ENCODE measurements at regions not wholly inside any gene's neighbourhood (a gene's known extent, or its start where the extent isn't known, plus 50 kb on each side); places are given as distances from the start of the nearest gene placed in this dataset.
"Not testable (repeated sequence)": the region's sequence is repeated elsewhere in the genome, so short reads cannot be mapped to it uniquely, and the experiment has no call there.

DNA sequence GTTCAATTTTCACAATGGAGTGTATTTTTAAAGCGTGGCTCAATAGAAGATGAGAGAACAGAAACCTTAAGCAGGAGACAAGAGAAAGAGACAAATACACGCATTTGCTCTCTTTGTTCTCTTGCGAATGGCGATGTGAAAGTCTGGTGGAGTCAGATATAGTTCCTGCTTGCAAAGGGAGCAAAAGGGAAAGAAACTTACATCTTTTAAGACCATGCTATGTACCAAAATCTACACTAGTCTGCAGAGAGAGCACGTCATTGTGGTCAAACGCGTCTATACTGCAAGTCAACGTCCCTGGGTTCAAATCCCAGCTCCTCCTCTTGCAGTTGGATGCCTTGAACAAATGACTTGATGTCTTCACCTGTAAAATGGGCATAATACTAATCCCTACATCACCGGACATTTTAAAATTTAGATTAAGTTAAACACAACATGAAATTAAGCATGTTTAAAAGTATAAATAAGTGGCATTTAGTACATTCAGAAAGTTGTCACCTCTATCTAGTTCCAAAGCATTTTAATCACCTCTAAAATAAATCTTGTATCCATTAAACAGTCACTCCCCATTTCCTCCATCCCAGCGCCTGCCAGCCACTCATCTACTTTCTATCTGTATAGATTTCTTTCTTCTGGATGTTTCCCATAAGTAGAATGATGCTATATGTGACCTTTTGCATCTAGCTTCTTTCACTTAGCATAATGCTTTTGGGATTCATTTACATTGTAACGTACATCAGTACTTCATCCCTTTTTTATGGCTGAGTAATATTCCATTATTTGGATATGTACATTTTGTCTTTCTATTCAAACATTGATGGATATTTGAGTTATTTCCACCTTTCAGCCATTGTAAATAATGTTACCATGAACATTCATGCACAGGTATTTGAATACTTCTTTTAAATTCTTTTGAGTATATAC is 406.9 kb downstream of the TMEM114 start:
- no peak for DNase-seq

DNA sequence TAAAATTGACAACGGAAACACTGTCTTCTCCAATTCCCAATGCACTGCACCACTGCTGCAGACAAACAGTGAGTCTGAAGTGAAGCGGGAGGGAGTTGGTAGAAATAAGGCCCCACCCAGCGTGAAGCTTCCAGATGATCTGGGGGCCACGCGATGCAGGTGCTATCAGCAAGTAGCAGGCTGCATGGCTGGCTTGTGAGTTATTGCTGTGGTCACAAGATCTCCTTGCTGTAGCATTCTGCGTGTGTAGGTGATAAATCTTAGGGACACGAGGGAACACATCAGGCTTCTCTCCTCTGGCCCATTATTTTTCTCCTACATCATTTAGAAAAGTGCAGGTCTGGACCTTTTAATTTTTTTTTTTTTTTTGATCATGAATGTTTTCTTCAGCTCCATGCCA is 407.6 kb downstream of the TMEM114 start:
- DNase-seq, result no peak

DNA sequence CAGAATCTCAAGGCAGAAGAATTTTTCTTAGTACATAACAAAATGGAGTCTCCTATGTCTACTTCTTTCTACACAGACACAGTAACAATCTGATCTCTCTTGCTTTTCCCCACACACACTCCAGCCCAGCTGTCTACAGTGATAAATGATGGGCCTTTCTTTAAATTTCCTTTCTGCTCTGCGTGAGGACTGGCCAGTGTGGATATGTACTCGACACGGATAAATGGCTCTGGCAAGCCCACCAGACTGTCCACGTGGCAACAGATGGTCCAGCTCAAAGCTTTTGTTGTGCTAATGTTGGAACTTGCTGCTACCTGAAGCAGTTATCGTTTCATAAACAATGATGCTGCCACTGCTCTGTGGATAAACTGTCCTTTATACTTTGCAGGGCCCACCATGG is 410.7 kb downstream of the TMEM114 start:
- DNase-seq, result no peak

DNA sequence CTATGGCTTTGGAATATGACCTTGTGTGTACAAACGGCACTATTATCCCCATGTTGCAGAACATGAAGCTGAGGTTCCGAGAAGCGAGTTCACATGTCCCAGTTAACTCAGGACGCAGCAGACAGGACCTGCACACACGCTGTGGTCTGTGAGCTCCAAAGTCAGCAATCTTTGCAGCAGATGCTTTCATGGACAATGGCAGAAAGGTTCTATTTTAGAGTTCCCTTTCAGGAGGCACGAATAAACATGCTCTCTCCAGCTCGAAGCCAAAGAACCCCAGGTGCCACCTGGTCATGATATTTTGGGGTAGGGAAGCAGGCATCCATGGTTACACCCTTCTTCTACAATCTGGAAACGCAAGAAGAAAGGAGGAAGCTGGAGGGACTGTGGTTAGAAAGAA is 412.0 kb downstream of the TMEM114 start:
- no peak for DNase-seq

DNA sequence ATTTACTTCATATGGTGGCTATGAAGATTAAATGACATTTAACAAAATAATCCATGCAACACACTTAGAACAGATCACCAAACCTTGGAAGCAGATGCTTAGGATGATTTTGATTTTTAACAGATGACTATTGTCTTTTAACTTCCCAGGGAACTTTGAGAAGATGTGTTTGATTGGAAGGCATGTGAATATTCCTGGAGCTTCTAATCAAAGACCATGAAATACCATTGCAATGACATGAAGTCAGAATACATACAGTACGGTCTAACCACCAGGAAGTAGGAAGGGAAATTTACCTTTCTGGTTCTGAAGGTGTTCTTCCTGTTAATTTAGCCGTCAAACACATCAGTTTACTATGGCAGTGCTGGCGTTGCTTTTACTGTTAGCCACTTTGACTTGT is 414.9 kb downstream of the TMEM114 start:
- DNase-seq, result no peak

DNA sequence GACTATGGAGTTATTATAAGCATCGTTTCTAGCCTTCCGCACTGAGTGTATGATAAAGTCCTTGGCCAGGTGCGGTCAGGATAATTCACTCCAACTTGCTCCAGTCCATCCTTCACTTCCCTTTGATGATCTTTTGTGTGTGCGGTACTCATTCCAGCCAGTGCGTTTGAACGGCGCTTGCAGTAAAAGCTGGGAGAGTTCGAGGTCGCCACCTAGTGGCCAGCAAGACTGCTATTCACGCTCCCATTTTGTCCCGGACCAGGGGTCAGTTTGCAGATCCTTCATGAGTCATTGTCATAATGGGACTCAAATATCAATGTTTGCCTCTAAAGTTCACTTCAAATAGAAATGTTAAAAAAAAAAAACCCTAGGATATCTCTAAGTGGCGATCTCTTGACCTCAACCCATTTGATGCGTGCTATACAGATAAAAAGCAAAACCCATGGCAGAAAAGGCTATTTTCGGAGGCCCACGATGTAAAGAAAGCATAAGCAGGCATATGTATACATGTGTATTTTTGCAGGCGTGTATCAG is 417.1 kb downstream of the TMEM114 start:
- peak; percentile 7 for DNase-seq

DNA sequence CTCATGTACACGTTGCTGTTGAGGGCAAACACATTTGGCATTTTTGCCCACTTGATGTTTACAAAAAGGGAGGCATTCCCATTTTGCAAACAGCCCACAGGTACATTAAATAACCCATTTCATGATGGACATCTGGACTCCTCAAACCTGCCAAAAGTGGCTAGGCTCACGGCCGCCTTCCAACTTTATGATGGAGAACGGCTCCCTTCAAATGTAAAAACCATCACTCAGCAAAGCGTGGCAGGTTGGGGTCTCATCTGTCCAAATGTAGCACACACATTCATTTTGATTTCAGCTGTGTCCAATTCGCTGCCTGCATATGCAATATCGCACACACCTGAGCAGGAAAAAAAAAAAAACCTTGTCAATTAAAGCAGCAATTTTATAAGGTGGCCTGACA is 417.8 kb downstream of the TMEM114 start:
- no peak for DNase-seq

DNA sequence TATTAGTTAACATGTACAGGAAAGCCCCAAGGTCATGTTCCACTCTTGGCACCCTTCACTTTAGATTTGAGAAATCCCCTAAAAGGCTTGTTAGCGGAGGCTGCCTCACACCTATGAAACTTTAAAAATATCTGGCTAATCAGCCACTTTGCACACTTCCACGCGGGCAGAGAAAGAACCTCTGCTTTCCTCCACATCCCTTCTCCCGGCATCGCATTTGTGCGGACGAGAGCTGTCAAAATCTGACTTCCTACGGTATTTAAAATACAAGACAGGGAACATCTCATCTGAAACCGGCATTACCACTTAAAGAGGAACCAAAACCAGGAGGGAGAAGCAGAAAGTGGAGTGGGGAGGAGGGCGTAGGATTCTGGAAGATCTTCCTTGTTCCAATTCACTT is 422.3 kb downstream of the TMEM114 start:
- no peak for DNase-seq

DNA sequence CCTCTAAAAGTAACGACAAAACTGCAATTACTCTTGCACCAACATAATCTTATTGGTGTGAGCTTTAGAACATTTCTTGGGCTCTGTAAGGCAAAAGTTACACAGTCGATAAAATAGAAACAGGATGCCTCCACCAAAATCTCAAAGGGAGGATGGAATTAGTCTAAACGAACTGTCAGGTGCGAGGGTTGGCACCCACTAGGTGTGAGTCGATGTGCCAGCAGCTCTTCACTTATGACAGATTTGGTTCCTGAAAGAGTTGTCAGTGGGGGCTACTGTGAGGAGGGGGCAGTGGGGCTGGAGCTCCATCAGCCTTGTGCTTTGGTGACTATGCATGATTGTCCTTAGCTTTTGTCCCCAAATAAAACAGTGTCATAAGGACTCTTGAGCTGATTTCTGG is 422.9 kb downstream of the TMEM114 start:
- DNase-seq, result no peak

DNA sequence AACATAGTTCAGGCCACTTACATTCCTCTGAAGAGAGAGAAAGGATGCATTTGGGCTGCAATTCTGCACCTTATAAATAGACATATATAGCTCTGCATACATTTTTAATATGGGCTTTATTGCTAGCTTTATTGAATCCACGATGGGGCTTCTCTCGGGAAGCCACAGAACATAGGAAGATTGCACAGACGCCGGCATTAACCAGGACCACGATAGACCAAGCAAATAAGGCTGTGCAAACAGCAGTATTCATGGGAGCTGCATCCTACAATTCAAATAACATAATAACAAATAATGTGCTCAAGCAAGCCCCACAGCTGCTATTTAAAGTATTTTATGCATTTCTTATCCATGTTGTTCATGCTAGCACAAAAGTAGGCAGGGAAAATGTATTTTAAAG is 432.3 kb downstream of the TMEM114 start:
- no peak for DNase-seq

DNA sequence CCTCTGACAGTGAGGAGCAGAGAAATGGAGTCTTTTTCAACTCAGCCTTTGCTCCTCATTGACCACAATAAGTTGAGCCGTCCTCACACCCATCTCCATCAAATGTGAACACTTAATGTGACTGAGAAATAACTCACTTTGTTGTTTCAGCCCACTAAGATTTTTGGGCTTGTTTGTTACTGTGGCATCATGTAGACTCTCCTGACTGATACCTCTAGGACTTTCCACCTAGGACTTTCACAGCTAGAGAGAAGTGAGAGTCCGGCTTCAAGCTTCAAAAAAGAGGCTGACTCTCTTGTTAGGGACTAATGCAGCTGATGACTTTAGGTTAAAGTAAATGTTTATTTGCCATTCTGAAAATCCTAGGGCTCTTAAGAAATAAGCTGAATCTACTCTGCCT is 435.0 kb downstream of the TMEM114 start:
- DNase-seq, result no peak

DNA sequence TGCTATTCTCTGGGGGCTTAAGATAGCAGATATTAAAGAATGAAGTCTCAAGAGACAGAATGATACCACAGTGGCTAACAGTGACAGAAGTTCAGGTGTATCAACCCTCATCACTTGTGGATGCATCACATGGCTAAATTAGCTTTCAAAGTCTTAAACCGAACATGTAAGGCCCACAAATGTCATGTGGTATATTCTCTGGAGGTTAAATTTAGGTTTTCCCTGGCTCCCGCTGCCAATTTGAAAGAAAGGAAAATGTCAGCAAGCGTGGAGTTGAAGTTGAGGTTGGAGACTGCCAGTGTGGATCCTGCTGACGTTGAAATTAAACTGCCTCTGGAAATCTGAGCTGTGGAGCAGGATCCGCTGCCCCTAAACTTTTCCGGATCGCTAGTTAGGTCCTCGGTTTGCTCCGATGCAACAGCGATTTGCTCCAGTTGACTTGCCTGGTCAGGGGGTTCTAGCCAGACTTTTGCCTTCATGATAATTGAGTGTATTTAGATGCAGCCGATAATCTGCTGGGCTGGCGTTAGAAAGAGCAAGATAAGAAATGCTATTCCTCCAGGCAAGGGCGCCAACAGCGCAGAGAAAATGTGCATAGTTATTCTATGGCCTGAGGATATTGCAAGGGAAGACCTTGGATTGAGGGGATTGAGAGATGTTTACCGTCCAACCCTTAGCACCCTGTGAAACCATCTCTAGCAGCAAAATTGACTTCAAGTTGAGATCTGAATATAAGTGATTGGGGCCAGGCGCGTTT is 443.9 kb downstream of the TMEM114 start:
- no peak for DNase-seq

DNA sequence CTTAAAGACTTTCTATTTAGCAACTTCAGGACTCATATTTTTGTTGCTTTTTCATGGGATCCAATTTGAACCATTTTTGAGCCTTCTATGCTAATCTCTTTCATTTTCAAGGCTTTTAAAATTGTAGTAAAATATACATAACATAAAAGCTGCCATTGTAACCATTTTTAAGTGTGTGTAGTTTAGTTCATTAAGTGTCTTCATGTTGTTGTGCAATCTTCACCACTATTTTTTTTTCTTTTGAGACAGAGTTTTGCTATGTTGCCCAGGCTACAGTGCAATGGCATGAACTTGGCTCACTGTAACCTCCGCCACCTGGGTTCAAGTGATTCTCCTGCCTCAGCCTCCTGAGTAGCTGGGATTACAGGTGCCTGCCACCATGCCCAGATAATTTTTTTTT is 451.6 kb downstream of the TMEM114 start:
- no peak for DNase-seq

DNA sequence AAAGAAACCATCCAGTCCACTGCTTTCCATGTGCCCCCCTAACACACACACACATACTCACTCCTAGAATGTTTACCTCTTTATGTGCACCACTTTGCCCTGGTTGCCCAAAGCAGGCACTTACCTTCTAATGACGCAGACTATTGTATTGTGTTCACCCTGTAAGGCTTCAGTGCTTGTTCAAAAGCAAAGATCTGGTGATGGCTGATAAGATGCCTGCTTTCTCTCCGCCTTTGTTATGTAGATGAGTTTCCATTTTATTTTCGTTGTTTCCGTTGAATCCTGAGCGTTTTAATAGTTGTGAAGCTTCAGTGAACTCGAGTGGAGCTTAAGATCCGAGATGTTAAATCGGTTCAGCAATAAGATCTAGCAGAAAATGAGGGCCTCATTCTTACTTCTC is 452.7 kb downstream of the TMEM114 start:
- no peak for DNase-seq

DNA sequence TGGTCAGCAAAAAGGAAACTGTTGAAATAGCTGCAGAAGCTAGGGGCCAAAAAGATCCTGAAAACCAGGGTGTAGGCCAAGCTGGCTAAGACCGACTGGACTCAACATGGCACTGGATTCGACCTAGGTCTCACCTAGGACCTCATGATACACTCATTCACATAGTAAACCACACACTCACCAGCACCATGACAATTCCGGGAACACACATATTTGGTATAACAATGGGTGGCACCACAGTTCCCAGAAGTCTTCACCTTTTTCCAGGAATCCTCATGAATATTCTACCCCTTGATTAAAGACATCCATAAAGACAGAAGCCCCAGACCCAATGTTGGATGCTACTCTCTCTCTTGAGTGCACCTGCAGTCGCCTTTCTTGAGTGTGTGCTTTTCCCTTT is 460.1 kb downstream of the TMEM114 start:
- no peak for DNase-seq

DNA sequence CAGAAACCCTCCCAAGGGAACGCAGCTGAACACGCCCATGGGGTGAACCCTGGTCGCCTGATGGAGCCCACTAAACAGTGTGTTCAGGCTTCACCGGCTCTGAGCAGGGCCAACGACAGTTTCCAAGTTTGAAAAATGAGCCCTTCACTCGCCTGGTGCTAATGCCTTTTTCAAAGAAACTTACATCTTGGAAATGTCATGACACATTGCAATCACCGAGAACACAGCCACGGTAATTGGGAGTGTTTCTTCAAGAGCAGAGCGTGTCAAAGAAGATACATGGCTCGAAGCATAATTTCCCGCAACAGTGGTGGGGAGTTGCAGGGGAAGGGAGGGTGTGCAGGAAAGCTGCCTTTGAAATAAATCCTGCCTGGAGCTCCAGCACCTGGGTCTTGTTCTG is 463.2 kb downstream of the TMEM114 start:
- no peak for DNase-seq

DNA sequence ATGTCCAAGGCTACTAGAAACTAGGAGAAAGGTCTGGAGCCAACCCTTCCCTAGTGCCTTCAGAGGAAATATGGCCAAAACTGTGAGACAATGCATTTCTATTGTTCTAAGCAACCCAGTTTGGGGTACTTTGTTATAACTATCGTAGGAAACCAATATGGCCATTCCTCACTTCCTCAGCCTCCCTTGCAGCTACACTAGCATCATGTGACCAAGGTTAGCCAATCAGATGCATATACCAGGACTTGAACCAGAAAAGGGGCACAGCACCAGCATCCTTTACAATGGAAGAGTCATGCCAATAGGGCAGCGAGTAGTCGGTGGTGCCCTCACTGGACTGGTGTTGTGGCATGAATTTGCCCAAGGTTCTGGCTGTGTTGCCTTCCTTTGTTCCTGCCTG is 464.0 kb downstream of the TMEM114 start:
- no peak for DNase-seq

DNA sequence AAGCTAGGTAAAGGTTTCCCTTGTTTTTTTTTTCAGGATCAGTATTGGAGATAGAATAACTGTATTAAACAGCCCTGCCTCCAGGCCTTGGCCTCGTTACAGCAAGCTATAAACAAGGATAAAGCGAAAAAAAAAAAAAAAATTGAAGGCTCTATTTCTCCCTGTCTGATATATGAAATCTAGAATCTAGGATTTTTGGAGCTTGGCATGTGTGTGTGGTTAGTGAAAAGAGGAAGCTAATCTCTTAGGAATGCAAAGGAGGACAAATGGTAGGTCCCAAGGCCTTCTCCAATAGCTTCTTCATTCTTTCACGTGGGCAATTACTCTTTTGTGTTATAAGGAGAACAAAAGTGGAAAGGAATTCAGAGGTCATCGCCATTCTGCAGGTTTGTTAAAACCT is 470.3 kb downstream of the TMEM114 start:
- no peak for DNase-seq

DNA sequence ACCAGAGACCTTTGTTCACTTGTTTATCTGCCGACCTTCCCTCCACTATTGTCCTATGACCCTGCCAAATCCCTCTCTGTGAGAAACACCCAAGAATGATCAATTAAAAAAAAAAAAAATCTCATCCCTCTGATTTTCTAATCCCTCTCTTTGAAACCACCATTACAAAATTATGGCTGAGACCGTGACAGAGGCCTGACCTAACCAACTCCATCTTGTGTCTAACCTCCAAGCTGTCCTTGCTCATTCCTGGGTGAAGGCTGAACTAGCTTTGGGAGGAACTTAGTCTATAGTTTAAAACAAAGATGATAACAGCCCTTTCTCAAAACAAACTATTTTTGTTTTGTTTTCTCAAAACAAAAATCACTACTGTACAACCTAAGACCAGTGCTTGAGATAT is 474.5 kb downstream of the TMEM114 start:
- no peak for DNase-seq

DNA sequence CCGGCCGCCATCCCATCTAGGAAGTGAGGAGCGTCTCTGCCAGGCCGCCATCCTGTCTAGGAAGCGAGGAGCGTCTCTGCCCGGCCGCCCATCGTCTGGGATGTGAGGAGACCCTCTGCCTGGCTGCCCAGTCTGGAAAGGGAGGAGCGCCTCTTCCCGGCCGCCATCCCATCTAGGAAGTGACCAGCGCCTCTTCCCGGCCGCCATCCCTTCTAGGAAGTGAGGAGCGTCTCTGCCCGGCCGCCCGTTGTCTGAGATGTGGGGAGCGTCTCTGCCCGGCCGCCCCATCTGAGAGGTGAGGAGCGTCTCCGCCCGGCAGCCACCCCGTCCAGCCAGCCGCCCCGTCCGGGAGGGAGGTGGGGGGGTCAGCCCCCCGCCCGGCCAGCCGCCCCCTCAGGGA is 475.4 kb downstream of the TMEM114 start:
- DNase-seq, result not testable (repeated sequence)

DNA sequence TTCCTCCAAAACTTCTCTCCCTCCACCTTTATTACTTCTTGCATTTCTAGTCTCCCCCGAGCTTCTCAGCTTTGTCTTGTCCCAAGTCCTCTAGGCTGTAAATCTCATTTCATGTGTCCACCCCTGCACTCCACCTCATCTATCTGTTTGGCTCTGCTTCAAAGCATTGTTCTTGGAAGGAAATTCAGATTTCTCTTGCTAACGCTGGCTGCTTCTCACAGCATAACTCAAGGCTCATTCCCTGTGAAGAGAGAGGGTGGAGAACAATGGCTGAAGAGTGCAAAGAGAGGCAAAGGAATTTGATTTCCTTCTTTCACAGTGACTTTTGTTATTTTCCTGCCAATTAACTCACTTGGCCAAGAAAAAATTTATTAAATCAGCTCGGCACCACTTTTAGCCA is 476.5 kb downstream of the TMEM114 start:
- DNase-seq, result no peak

DNA sequence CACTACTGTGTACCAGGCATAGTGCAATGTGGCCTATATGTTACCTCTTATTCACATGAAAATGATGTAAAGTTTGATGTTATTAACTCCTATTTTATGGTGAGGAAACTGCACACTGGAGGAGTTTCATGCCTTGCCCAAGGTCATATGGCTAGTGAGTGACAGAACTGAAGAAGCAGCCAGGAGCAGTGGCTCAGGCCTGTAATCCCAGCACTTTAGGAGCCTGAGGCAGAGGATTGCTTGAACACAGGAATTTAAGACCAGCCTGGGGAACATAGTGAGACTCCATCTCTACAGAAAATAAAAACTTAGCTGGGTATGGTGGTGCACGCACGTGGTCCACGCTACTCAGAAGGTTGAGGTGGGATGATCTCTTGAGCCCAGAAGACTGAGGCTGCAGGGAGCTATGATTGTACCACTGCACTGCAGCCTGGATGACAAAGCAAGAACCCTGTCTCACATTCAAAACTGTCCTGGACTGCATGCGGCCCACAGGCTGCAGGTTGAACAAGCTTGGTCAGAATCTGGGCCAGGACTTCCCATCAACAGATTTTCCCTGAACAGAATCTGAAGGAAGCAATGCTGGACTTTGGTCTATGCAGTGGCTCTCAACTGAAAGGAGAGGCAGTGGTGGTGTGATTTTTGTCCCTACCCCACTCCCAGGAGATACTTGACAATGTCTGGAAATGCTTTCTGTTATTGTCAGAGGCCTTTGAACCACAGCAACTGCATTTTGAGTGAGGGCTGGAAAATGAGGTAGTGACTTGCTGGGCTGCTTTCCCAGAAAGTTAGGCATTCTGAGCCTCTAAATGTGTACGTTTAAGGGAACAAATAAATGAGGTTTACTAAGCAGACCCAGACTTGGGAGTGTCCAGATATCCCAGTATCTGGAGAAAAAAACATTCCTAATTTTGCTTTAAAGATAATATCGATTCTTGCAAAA is 479.5 kb downstream of the TMEM114 start:
- DNase-seq, result no peak
